ENCODE measurements at regions not wholly inside any gene's neighbourhood (a gene's known extent, or its start where the extent isn't known, plus 50 kb on each side); places are given as distances from the start of the nearest gene placed in this dataset.

GRCh38 chr13:75932636-75933035 lies 296.5 kb downstream of the LMO7 start:
- Histone ChIP-seq H3K4ac (ENCODE audit: low read depth, low read length) (no peak overlapping the region), H3K4me1 (ENCODE audit: insufficient read depth, low read length) (no peaks in the 10 kb centered on the region), H4K5ac (ENCODE audit: insufficient read length, low read depth, low read length) (no peak overlapping the region), H3K23ac (ENCODE audit: insufficient read length, low read depth, low read length) (no peak overlapping the region), H3K27ac (ENCODE audit: insufficient read length, low read depth, low read length) (no peak overlapping the region), H3K23me2 (ENCODE audit: insufficient read length, low read depth, low read length, poor library complexity, severe bottlenecking) (no peaks in the 10 kb centered on the region), H2BK12ac (ENCODE audit: insufficient read length, low read depth, low read length) (no peak overlapping the region), H3T11ph (ENCODE audit: low read length) (no peak overlapping the region), H2BK20ac (ENCODE audit: low read depth, low read length, poor library complexity, severe bottlenecking) (no peak overlapping the region), H3K79me2 (ENCODE audit: insufficient read depth, low read length) (no peaks in the 10 kb centered on the region), H4K91ac (ENCODE audit: insufficient read length, low read depth, low read length) (no peak overlapping the region), H2AK5ac (ENCODE audit: insufficient read length, low read length) (no peak overlapping the region), H3K27me3 (ENCODE audit: insufficient read depth, low read length) (no peaks in the 10 kb centered on the region), H3K9me3 (ENCODE audit: control insufficient read depth, low read depth, low read length) (no peaks in the 10 kb centered on the region), H3K4me2 (ENCODE audit: insufficient read depth, insufficient read length, low read length) (no peak overlapping the region), H3K79me1 (ENCODE audit: insufficient read depth, low read depth, low read length, poor library complexity, severe bottlenecking) (no peaks in the 10 kb centered on the region), H2BK5ac (ENCODE audit: insufficient read length, low read length) (no peak overlapping the region), H2BK120ac (ENCODE audit: low read depth, low read length, poor library complexity, severe bottlenecking) (no peak overlapping the region), H4K8ac (replicated peaks; ENCODE audit: insufficient read length, low read depth, low read length) (no peak overlapping the region), H3K56ac (ENCODE audit: insufficient read length, low read depth, low read length) (no peak overlapping the region), H2BK15ac (ENCODE audit: low read depth, low read length) (no peak overlapping the region), H4K20me1 (ENCODE audit: control insufficient read depth, insufficient read depth, insufficient read length) (no peaks in the 10 kb centered on the region), H3K14ac (ENCODE audit: insufficient read depth, low read length) (no peak overlapping the region), H2AFZ (ENCODE audit: low read length) (no peak overlapping the region), H3K18ac (ENCODE audit: insufficient read length, low read depth, low read length) (no peak overlapping the region), H3K9ac (ENCODE audit: extremely low read depth, insufficient read length, low read length) (no peak overlapping the region)
- H3K36me3 Mint-ChIP-seq (ENCODE audit: insufficient read depth in 1 of 3, low read depth in 3 of 3), result no peaks in the 10 kb centered on the region
- peaks cover 3% of the 10 kb centered on the region in 2 experiments; a peak in 1 of 4 replicates for H3K4me1 Mint-ChIP-seq
- H3K9me3 Mint-ChIP-seq, result peaks cover 0 to 6% of the 10 kb centered on the region in 2 experiments; a peak in 1 of 5 replicates
- DNase-seq, result no peak
- H3K27me3 Mint-ChIP-seq (ENCODE audit: low read depth), result no peaks in the 10 kb centered on the region
- H3K4me3 Mint-ChIP-seq, result no peak overlapping the region
- H3K27ac Mint-ChIP-seq, result no peak overlapping the region
- no CpG with 5 or more reads among the region's 4 CpGs for WGBS (ENCODE audit: extremely low coverage, insufficient read length, low lambda C conversion rate)
- TF ChIP-seq, protein P1, sequence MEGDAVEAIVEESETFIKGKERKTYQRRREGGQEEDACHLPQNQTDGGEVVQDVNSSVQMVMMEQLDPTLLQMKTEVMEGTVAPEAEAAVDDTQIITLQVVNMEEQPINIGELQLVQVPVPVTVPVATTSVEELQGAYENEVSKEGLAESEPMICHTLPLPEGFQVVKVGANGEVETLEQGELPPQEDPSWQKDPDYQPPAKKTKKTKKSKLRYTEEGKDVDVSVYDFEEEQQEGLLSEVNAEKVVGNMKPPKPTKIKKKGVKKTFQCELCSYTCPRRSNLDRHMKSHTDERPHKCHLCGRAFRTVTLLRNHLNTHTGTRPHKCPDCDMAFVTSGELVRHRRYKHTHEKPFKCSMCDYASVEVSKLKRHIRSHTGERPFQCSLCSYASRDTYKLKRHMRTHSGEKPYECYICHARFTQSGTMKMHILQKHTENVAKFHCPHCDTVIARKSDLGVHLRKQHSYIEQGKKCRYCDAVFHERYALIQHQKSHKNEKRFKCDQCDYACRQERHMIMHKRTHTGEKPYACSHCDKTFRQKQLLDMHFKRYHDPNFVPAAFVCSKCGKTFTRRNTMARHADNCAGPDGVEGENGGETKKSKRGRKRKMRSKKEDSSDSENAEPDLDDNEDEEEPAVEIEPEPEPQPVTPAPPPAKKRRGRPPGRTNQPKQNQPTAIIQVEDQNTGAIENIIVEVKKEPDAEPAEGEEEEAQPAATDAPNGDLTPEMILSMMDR (conservative IDR thresholded peaks at IDR 0.05), result no peak
